ENCODE measurements at regions not wholly inside any gene's neighbourhood (a gene's known extent, or its start where the extent isn't known, plus 50 kb on each side); places are given as distances from the start of the nearest gene placed in this dataset.

DNA sequence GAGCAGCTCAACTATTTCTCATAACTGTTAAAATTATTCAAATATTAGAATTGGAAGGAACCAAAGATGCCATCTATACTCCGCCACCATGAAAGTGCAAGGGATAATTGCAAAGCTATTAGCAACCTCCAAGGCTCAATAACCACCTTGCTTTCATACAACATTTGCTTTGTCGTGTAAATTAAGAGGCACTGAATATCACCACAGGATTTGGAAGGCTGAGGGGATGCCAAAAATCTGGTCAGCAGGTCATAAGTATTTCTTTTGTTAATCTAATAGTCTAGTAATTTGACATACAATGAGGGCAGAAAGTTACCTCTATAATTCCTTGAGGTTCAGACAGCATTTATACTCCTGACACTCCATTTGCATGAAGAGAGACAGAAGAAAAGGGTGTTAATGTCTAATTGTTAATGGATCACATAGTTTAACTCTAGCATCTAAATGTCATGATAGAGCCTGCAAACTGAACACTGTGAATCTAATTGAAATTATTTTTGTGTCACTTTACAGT is 200.9 kb upstream of the DIAPH2 start:
- no peak for TF ChIP-seq POLR2A (IDR thresholded peaks at IDR 0.05)
- TF ChIP-seq, protein P1, sequence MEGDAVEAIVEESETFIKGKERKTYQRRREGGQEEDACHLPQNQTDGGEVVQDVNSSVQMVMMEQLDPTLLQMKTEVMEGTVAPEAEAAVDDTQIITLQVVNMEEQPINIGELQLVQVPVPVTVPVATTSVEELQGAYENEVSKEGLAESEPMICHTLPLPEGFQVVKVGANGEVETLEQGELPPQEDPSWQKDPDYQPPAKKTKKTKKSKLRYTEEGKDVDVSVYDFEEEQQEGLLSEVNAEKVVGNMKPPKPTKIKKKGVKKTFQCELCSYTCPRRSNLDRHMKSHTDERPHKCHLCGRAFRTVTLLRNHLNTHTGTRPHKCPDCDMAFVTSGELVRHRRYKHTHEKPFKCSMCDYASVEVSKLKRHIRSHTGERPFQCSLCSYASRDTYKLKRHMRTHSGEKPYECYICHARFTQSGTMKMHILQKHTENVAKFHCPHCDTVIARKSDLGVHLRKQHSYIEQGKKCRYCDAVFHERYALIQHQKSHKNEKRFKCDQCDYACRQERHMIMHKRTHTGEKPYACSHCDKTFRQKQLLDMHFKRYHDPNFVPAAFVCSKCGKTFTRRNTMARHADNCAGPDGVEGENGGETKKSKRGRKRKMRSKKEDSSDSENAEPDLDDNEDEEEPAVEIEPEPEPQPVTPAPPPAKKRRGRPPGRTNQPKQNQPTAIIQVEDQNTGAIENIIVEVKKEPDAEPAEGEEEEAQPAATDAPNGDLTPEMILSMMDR (IDR thresholded peaks at IDR 0.05) = no peak
